Astrocyte (in vitro differentiated cells and primary cell): ENCODE measurements at regions not wholly inside any gene's neighbourhood (a gene's known extent, or its start where the extent isn't known, plus 50 kb on each side); places are given as distances from the start of the nearest gene placed in this dataset.

Experiments used
- DNase-seq: peaks from one replicate; pipeline ENCODE4 v3.0.0-alpha.2; 2010; ENCODE audit warnings: low read depth
- FAIRE-seq: peaks from 2 replicates; lab custom pipeline; 2011; peaks lifted over from hg19 to GRCh38; lab: Jason Lieb, UNC
- H2AFZ ChIP-seq: 2 replicates; pipeline ENCODE4 v1.6.0; 2012; ENCODE audit warnings: low read depth, low read length, inconsistent platforms
- H3K27ac ChIP-seq: 2 replicates; pipeline ENCODE4 v1.5.1; 2011; ENCODE audit warnings: low read depth, low read length, inconsistent platforms
- H3K27me3 ChIP-seq: 2 replicates; pipeline ENCODE4 v1.6.0; 2011; ENCODE audit warnings: low read length, inconsistent platforms; ENCODE audit not compliant: insufficient read depth
- H3K36me3 ChIP-seq: 2 replicates; pipeline ENCODE4 v1.5.1; 2011; ENCODE audit warnings: low read length, inconsistent platforms; ENCODE audit not compliant: insufficient read depth
- H3K4me1 ChIP-seq: 2 replicates; pipeline ENCODE4 v1.5.1; 2011; ENCODE audit warnings: low read length, inconsistent platforms; ENCODE audit not compliant: insufficient read depth
- H3K4me2 ChIP-seq: 2 replicates; pipeline ENCODE4 v1.6.0; 2012; ENCODE audit warnings: low read length, inconsistent platforms
- H3K4me3 ChIP-seq: 2 replicates; pipeline ENCODE4 v1.5.1; 2011; ENCODE audit warnings: low read depth, mild to moderate bottlenecking, low read length, inconsistent platforms; ENCODE audit not compliant: insufficient read depth
- H3K79me2 ChIP-seq: 2 replicates; pipeline ENCODE4 v1.6.0; 2012; ENCODE audit warnings: mild to moderate bottlenecking, low read length, inconsistent platforms; ENCODE audit not compliant: insufficient read depth
- H3K9ac ChIP-seq: 2 replicates; pipeline ENCODE4 v1.6.0; 2012; ENCODE audit warnings: mild to moderate bottlenecking, low read length, inconsistent platforms
- H3K9me3 ChIP-seq: 2 replicates; pipeline ENCODE4 v1.5.1; 2012; ENCODE audit warnings: low read depth, mild to moderate bottlenecking, low read length, inconsistent platforms; ENCODE audit not compliant: insufficient read depth
- H4K20me1 ChIP-seq: 2 replicates; pipeline ENCODE4 v1.6.0; 2012; ENCODE audit warnings: low read length, inconsistent platforms; ENCODE audit not compliant: insufficient read depth
- H3K27ac Mint-ChIP-seq: one replicate; pipeline ENCODE4 v1.8.0; 2021; ENCODE audit warnings: mild to moderate bottlenecking, mixed read lengths; ENCODE audit not compliant: unreplicated experiment
- H3K27me3 Mint-ChIP-seq: one replicate; pipeline ENCODE4 v1.8.0; 2021; ENCODE audit warnings: low read depth, mixed read lengths; ENCODE audit not compliant: unreplicated experiment
- H3K36me3 Mint-ChIP-seq: one replicate; pipeline ENCODE4 v1.8.0; 2021; ENCODE audit warnings: low read depth, mixed read lengths; ENCODE audit not compliant: unreplicated experiment
- H3K4me1 Mint-ChIP-seq: one replicate; pipeline ENCODE4 v1.8.0; 2021; ENCODE audit warnings: low read depth, mixed read lengths; ENCODE audit not compliant: unreplicated experiment
- H3K4me3 Mint-ChIP-seq: one replicate; pipeline ENCODE4 v1.8.0; 2021; ENCODE audit warnings: mild to moderate bottlenecking, moderate library complexity, mixed read lengths; ENCODE audit not compliant: unreplicated experiment
- H3K9me3 Mint-ChIP-seq: one replicate; pipeline ENCODE4 v1.8.0; 2021; ENCODE audit warnings: mild to moderate bottlenecking, mixed read lengths; ENCODE audit not compliant: unreplicated experiment
- CTCF ChIP-seq: IDR thresholded peaks from 2 replicates; pipeline ENCODE4 v1.5.1; 2011; ENCODE audit warnings: low read depth, mild to moderate bottlenecking, inconsistent platforms, low read length, moderate library complexity; ENCODE audit not compliant: insufficient read depth
- EZH2 ChIP-seq: IDR thresholded peaks from 2 replicates; pipeline ENCODE4 v1.6.1; 2012; ENCODE audit warnings: mild to moderate bottlenecking, low read length, inconsistent platforms; ENCODE audit not compliant: insufficient read depth

GRCh38 chrX:65098851-65099250, 122.6 kb upstream of the ZC4H2 start:
- Mint-ChIP-seq H3K9me3 (peaks cover 15% of the 10 kb centered on the region), H3K4me1 (no peaks in the 10 kb centered on the region), H3K27me3 (no peaks in the 10 kb centered on the region), H3K4me3 (no peak overlapping the region), H3K27ac (no peak overlapping the region), H3K36me3 (peaks cover 3% of the 10 kb centered on the region)
- Histone ChIP-seq H2AFZ (no peak overlapping the region), H3K79me2 (no peaks in the 10 kb centered on the region), H3K4me3 (no peak overlapping the region), H3K4me2 (no peak overlapping the region), H3K27ac (no peak overlapping the region), H3K9ac (no peak overlapping the region), H3K36me3 (no peaks in the 10 kb centered on the region), H4K20me1 (no peaks in the 10 kb centered on the region), H3K4me1 (no peaks in the 10 kb centered on the region), H3K27me3 (no peaks in the 10 kb centered on the region), H3K9me3 (no peaks in the 10 kb centered on the region)
- no peak for FAIRE-seq
- no peak for DNase-seq
- no peak for TF ChIP-seq EZH2
- no peak for TF ChIP-seq CTCF

- Histone ChIP-seq H4K20me1 (no peaks in the 10 kb centered on the region), H2AFZ (no peak overlapping the region), H3K27ac (no peak overlapping the region), H3K9me3 (no peaks in the 10 kb centered on the region), H3K27me3 (no peaks in the 10 kb centered on the region), H3K4me3 (no peak overlapping the region), H3K79me2 (no peaks in the 10 kb centered on the region), H3K9ac (no peak overlapping the region), H3K4me1 (no peaks in the 10 kb centered on the region), H3K36me3 (no peaks in the 10 kb centered on the region), H3K4me2 (no peak overlapping the region)
- H3K36me3 Mint-ChIP-seq: peaks cover 1% of the 10 kb centered on the region
- DNase-seq (no peak), FAIRE-seq (no peak)
- TF ChIP-seq EZH2 (no peak), CTCF (no peak)
- H3K4me1 Mint-ChIP-seq: peaks cover 11% of the 10 kb centered on the region
- H3K4me3 Mint-ChIP-seq: no peak overlapping the region
- H3K9me3 Mint-ChIP-seq: no peaks in the 10 kb centered on the region
- no peaks in the 10 kb centered on the region for H3K27me3 Mint-ChIP-seq
- no peak overlapping the region for H3K27ac Mint-ChIP-seq
Observed at GRCh38 chrX:65093658-65094057, 117.4 kb upstream of the ZC4H2 start.

GRCh38 chrX:65073233-65073632, 97.0 kb upstream of the ZC4H2 start:
- peaks cover 5% of the 10 kb centered on the region for H3K36me3 Mint-ChIP-seq
- Histone ChIP-seq H3K4me2 (no peak overlapping the region), H3K9ac (no peak overlapping the region), H3K4me3 (no peak overlapping the region), H3K36me3 (no peaks in the 10 kb centered on the region), H3K9me3 (no peaks in the 10 kb centered on the region), H3K79me2 (no peaks in the 10 kb centered on the region), H4K20me1 (no peaks in the 10 kb centered on the region), H3K27me3 (no peaks in the 10 kb centered on the region), H3K27ac (no peak overlapping the region), H3K4me1 (no peaks in the 10 kb centered on the region), H2AFZ (no peak overlapping the region)
- no peak for TF ChIP-seq CTCF
- TF ChIP-seq EZH2: no peak
- FAIRE-seq (no peak), DNase-seq (no peak)
- H3K27ac Mint-ChIP-seq: no peak overlapping the region
- no peaks in the 10 kb centered on the region for H3K4me1 Mint-ChIP-seq
- no peaks in the 10 kb centered on the region for H3K27me3 Mint-ChIP-seq
- no peak overlapping the region for H3K4me3 Mint-ChIP-seq
- no peaks in the 10 kb centered on the region for H3K9me3 Mint-ChIP-seq
